ENCODE measurements at regions not wholly inside any gene's neighbourhood (a gene's known extent, or its start where the extent isn't known, plus 50 kb on each side); places are given as distances from the start of the nearest gene placed in this dataset.
"Not testable (repeated sequence)": the region's sequence is repeated elsewhere in the genome, so short reads cannot be mapped to it uniquely, and the experiment has no call there.

- H3K36me3 ChIP-seq; H3K4me3 ChIP-seq; H3K27me3 ChIP-seq; H3K27ac ChIP-seq; H3K4me1 ChIP-seq; H3K9me3 ChIP-seq; intact Hi-C loops (cut with DNase I; ENCODE audit: low total_unique reads); DNase-seq: not testable (repeated sequence)
Measured at GRCh38 chr10:29363930-29364329, 75.1 kb downstream of the LYZL1 start.

- H3K4me3 ChIP-seq; intact Hi-C loops (cut with DNase I; ENCODE audit: low total_unique reads); H3K4me1 ChIP-seq; H3K27me3 ChIP-seq; H3K27ac ChIP-seq; H3K9me3 ChIP-seq; H3K36me3 ChIP-seq; DNase-seq: not testable (repeated sequence)
Measured at GRCh38 chr10:29366206-29366605, 77.3 kb downstream of the LYZL1 start.

- no peaks in the 10 kb centered on the region for H3K4me1 ChIP-seq
- no peak overlapping the region for H3K4me3 ChIP-seq
- TF ChIP-seq CTCF (IDR thresholded peaks at IDR 0.05) (no peak), POLR2A (IDR thresholded peaks at IDR 0.05) (no peak)
- intact Hi-C loops (cut with DNase I; ENCODE audit: low total_unique reads) = no loop called here
- no peaks in the 10 kb centered on the region for H3K9me3 ChIP-seq
- H3K36me3 ChIP-seq = no peaks in the 10 kb centered on the region
- DNase-seq = no peak
- no peaks in the 10 kb centered on the region for H3K27me3 ChIP-seq
- no peak overlapping the region for H3K27ac ChIP-seq
Measured at GRCh38 chr10:29369419-29369818, 80.5 kb downstream of the LYZL1 start.

- TF ChIP-seq CTCF (IDR thresholded peaks at IDR 0.05) (no peak), POLR2A (IDR thresholded peaks at IDR 0.05) (no peak)
- no peak overlapping the region for H3K27ac ChIP-seq
- intact Hi-C loops (cut with DNase I; ENCODE audit: low total_unique reads) = no loop called here
- no peaks in the 10 kb centered on the region for H3K36me3 ChIP-seq
- H3K4me3 ChIP-seq = no peak overlapping the region
- no peak for DNase-seq
- no peaks in the 10 kb centered on the region for H3K9me3 ChIP-seq
- H3K4me1 ChIP-seq = no peaks in the 10 kb centered on the region
- no peaks in the 10 kb centered on the region for H3K27me3 ChIP-seq
Measured at GRCh38 chr10:29370097-29371092, 81.5 kb downstream of the LYZL1 start.

- Histone ChIP-seq H3K4me3 (no peak overlapping the region), H3K36me3 (no peaks in the 10 kb centered on the region)
- intact Hi-C loops (cut with DNase I; ENCODE audit: low total_unique reads) = no loop called here
Measured at GRCh38 chr10:29372920-29373319, 84.0 kb downstream of the LYZL1 start.

More at GRCh38 chr10:29372920-29373319, 84.0 kb downstream of the LYZL1 start:
- Histone ChIP-seq H3K9me3 (no peaks in the 10 kb centered on the region), H3K4me1 (no peaks in the 10 kb centered on the region), H3K27me3 (no peaks in the 10 kb centered on the region), H3K27ac (no peak overlapping the region)
- DNase-seq = no peak
- TF ChIP-seq POLR2A (IDR thresholded peaks at IDR 0.05) (no peak), CTCF (IDR thresholded peaks at IDR 0.05) (no peak)

Data from uterus (tissue), 3 donors.